Upper lobe of right lung (tissue), 1 donor: ENCODE measurements at regions not wholly inside any gene's neighbourhood (a gene's known extent, or its start where the extent isn't known, plus 50 kb on each side); places are given as distances from the start of the nearest gene placed in this dataset.
"Not testable (repeated sequence)": the region's sequence is repeated elsewhere in the genome, so short reads cannot be mapped to it uniquely, and the experiment has no call there.

Experiments used
- ATAC-seq: fragments of 200-7000 bp; cut with Tn5 transposase; one replicate; pipeline ENCODE4 v1.9.1; 2020; ENCODE audit warnings: mild to moderate bottlenecking, moderate library complexity
- DNase-seq: peaks from one replicate; pipeline ENCODE4 v3.0.0-alpha.2; 2020
- H3K27ac ChIP-seq: fragments of 200-600 bp; one replicate; pipeline ENCODE4 v1.8.0; 2022
- H3K27me3 ChIP-seq: fragments of 200-600 bp; one replicate; pipeline ENCODE4 v1.8.0; 2022; ENCODE audit warnings: mild to moderate bottlenecking
- H3K36me3 ChIP-seq: fragments of 200-600 bp; one replicate; pipeline ENCODE4 v1.8.0; 2022
- H3K4me1 ChIP-seq: fragments of 200-600 bp; one replicate; pipeline ENCODE4 v1.8.0; 2022
- H3K4me3 ChIP-seq: fragments of 200-600 bp; one replicate; pipeline ENCODE4 v1.8.0; 2022; ENCODE audit warnings: mild to moderate bottlenecking
- H3K9me3 ChIP-seq: fragments of 200-600 bp; one replicate; pipeline ENCODE4 v1.8.0; 2022
- CTCF ChIP-seq: fragments of 200-600 bp; IDR thresholded peaks from one replicate; pipeline ENCODE4 v1.8.0; 2022; ENCODE audit warnings: antibody characterized with exemption
- intact Hi-C: fragments of 100-400 bp; cut with DNase I; formaldehyde crosslinking; loops from one replicate; pipeline ENCODE4 v1.11.0; 2022
- donor health status: DM: no; HTN: yes; CAD: no; lungs with severe emphysema.

GRCh38 chr14:106579084-106579483 lies 1052.7 kb downstream of the TMEM121 start:
- no peak for TF ChIP-seq CTCF
- Histone ChIP-seq H3K27ac (no peak overlapping the region), H3K4me3 (no peak overlapping the region), H3K9me3 (no peaks in the 10 kb centered on the region), H3K36me3 (no peaks in the 10 kb centered on the region), H3K27me3 (peaks cover 25% of the 10 kb centered on the region), H3K4me1 (no peaks in the 10 kb centered on the region)
- intact Hi-C loops, result no loop called here
- ATAC-seq (no peak), DNase-seq (no peak)

GRCh38 chr14:106585692-106586091 lies 1059.3 kb downstream of the TMEM121 start:
- intact Hi-C loops, result no loop called here
- no peak overlapping the region for H3K4me3 ChIP-seq
- no peaks in the 10 kb centered on the region for H3K4me1 ChIP-seq
- H3K9me3 ChIP-seq, result no peaks in the 10 kb centered on the region
- no peak overlapping the region for H3K27ac ChIP-seq
- TF ChIP-seq CTCF, result no peak
- DNase-seq, result no peak
- no peaks in the 10 kb centered on the region for H3K36me3 ChIP-seq
- H3K27me3 ChIP-seq, result peaks cover 22% of the 10 kb centered on the region
- no peak for ATAC-seq

- Histone ChIP-seq H3K27me3 (peaks cover 22% of the 10 kb centered on the region), H3K4me3 (no peak overlapping the region), H3K9me3 (no peaks in the 10 kb centered on the region), H3K27ac (no peak overlapping the region), H3K4me1 (no peaks in the 10 kb centered on the region), H3K36me3 (no peaks in the 10 kb centered on the region)
- DNase-seq (peak; percentile 69), ATAC-seq (peak; percentile 74)
- TF ChIP-seq CTCF, result peak; percentile 50
- intact Hi-C loops, result no loop called here
Observed at GRCh38 chr14:106586098-106586704, 1059.8 kb downstream of the TMEM121 start.

GRCh38 chr14:106591539-106591938 lies 1065.2 kb downstream of the TMEM121 start:
- H3K36me3 ChIP-seq, H3K27ac ChIP-seq, H3K9me3 ChIP-seq, intact Hi-C loops, H3K4me3 ChIP-seq, DNase-seq, H3K4me1 ChIP-seq, ATAC-seq: not testable (repeated sequence)
- H3K27me3 ChIP-seq, result peaks cover 23% of the 10 kb centered on the region

- H3K27ac ChIP-seq, H3K4me3 ChIP-seq, H3K9me3 ChIP-seq, ATAC-seq, intact Hi-C loops, H3K36me3 ChIP-seq, H3K4me1 ChIP-seq, DNase-seq: not testable (repeated sequence)
- peaks cover 19% of the 10 kb centered on the region for H3K27me3 ChIP-seq
- peak; percentile 21 for TF ChIP-seq CTCF
Observed at GRCh38 chr14:106592115-106592852, 1065.9 kb downstream of the TMEM121 start.

GRCh38 chr14:106599209-106599608 lies 1072.8 kb downstream of the TMEM121 start:
- no peak for ATAC-seq
- no peaks in the 10 kb centered on the region for H3K9me3 ChIP-seq
- TF ChIP-seq CTCF, result no peak
- no peak overlapping the region for H3K4me3 ChIP-seq
- H3K27me3 ChIP-seq, result peaks cover 24% of the 10 kb centered on the region
- no peak for DNase-seq
- H3K27ac ChIP-seq, result no peak overlapping the region
- no peaks in the 10 kb centered on the region for H3K36me3 ChIP-seq
- no peaks in the 10 kb centered on the region for H3K4me1 ChIP-seq
- intact Hi-C loops, result no loop called here
